ENCODE measurements at regions not wholly inside any gene's neighbourhood (a gene's known extent, or its start where the extent isn't known, plus 50 kb on each side); places are given as distances from the start of the nearest gene placed in this dataset.
"Not testable (repeated sequence)": the region's sequence is repeated elsewhere in the genome, so short reads cannot be mapped to it uniquely, and the experiment has no call there.

GRCh38 chr3:198173929-198174574 lies 214.0 kb downstream of the LMLN start:
- not testable (repeated sequence) for TF ChIP-seq POLR2A, CTCF (IDR thresholded peaks at IDR 0.05)
